Naive thymus-derived CD4-positive, alpha-beta T cell (primary cell): ENCODE measurements at regions not wholly inside any gene's neighbourhood (a gene's known extent, or its start where the extent isn't known, plus 50 kb on each side); places are given as distances from the start of the nearest gene placed in this dataset.

Experiments used
- ATAC-seq: fragments of 150-1000 bp; cut with Tn5 transposase; 2 replicates; pipeline ENCODE4 v1.10.0; 2021; ENCODE audit warnings: mild to moderate bottlenecking, moderate library complexity
- CTCF ChIA-PET: fragments of 350-600 bp; sonication (Branson Sonifier 250); formaldehyde crosslinking; loops from one replicate; lab custom pipeline; 2021; ENCODE audit warnings: antibody characterized with exemption; lab: Charles Lee
- POLR2A ChIA-PET: fragments of 350-600 bp; sonication (Branson Sonifier 250); formaldehyde crosslinking; loops from one replicate; lab custom pipeline; 2021; ENCODE audit warnings: antibody characterized with exemption, inconsistent platforms; lab: Charles Lee
- DNase-seq, 9 donors: peaks; one replicate each; pipeline versions ENCODE4 v3.0.0 to v3.0.0-alpha.2; 2020 to 2022; ENCODE audit warnings: mixed read lengths in 1 of 9
- H3K27ac ChIP-seq: one replicate; pipeline ENCODE4 v1.7.0; 2013; ENCODE audit warnings: mild to moderate bottlenecking, low read depth, low read length, moderate library complexity
- H3K27me3 ChIP-seq, 2 donors: one replicate each; pipeline ENCODE4 v1.7.0; 2013; ENCODE audit warnings: low read length in 2 of 2, mild to moderate bottlenecking in 2 of 2, moderate library complexity in 2 of 2; ENCODE audit not compliant: control insufficient read depth in 2 of 2, insufficient read depth in 2 of 2
- H3K36me3 ChIP-seq, 3 experiments: 1 replicate in 2 of 3; 2 replicates in 1 of 3; pipeline ENCODE4 v1.7.0; 2013; ENCODE audit warnings: low read length in 3 of 3, mild to moderate bottlenecking in 3 of 3, moderate library complexity in 1 of 3; ENCODE audit not compliant: insufficient read depth in 3 of 3, control insufficient read depth in 2 of 3
- H3K4me1 ChIP-seq, 2 donors: one replicate each; pipeline ENCODE4 v1.7.0; 2013; ENCODE audit warnings: low read length in 2 of 2, mild to moderate bottlenecking in 2 of 2, moderate library complexity in 1 of 2; ENCODE audit not compliant: control insufficient read depth in 2 of 2, insufficient read depth in 2 of 2
- H3K4me3 ChIP-seq: 2 replicates; pipeline ENCODE4 v1.7.0; 2013; ENCODE audit warnings: mild to moderate bottlenecking, low read length
- H3K9me3 ChIP-seq, 3 experiments: 1 replicate in 2 of 3; 2 replicates in 1 of 3; pipeline ENCODE4 v1.7.0; 2013; ENCODE audit warnings: low read length in 3 of 3; ENCODE audit not compliant: control insufficient read depth in 2 of 3
- H3K27ac Mint-ChIP-seq, 9 donors: one replicate each; pipeline ENCODE4 v1.8.0; 2020 to 2022; ENCODE audit warnings: mixed read lengths in 9 of 9, mild to moderate bottlenecking in 8 of 9, moderate library complexity in 5 of 9, inconsistent platforms in 2 of 9
- H3K27me3 Mint-ChIP-seq, 5 donors: one replicate each; pipeline ENCODE4 v1.8.0; 2021 to 2022; ENCODE audit warnings: mixed read lengths in 5 of 5, mild to moderate bottlenecking in 1 of 5
- H3K36me3 Mint-ChIP-seq, 5 donors: one replicate each; pipeline ENCODE4 v1.8.0; 2020 to 2022; ENCODE audit warnings: mixed read lengths in 5 of 5, mild to moderate bottlenecking in 3 of 5, inconsistent platforms in 1 of 5
- H3K4me1 Mint-ChIP-seq, 7 donors: one replicate each; pipeline ENCODE4 v1.8.0; 2020 to 2022; ENCODE audit warnings: mixed read lengths in 7 of 7, mild to moderate bottlenecking in 3 of 7, inconsistent platforms in 1 of 7
- H3K4me3 Mint-ChIP-seq, 10 donors: one replicate each; pipeline ENCODE4 v1.8.0; 2020 to 2022; ENCODE audit warnings: mild to moderate bottlenecking in 10 of 10, mixed read lengths in 10 of 10, moderate library complexity in 6 of 10, inconsistent platforms in 2 of 10
- H3K9me3 Mint-ChIP-seq, 11 donors: one replicate each; pipeline ENCODE4 v1.8.0; 2020 to 2022; ENCODE audit warnings: mixed read lengths in 11 of 11, mild to moderate bottlenecking in 4 of 11, inconsistent platforms in 1 of 11, moderate library complexity in 1 of 11
- intact Hi-C, 2 donors: fragments of 100-400 bp; cut with micrococcal nuclease; formaldehyde crosslinking; loops; one replicate each; pipeline ENCODE4 v1.15.1; 2023

DNA sequence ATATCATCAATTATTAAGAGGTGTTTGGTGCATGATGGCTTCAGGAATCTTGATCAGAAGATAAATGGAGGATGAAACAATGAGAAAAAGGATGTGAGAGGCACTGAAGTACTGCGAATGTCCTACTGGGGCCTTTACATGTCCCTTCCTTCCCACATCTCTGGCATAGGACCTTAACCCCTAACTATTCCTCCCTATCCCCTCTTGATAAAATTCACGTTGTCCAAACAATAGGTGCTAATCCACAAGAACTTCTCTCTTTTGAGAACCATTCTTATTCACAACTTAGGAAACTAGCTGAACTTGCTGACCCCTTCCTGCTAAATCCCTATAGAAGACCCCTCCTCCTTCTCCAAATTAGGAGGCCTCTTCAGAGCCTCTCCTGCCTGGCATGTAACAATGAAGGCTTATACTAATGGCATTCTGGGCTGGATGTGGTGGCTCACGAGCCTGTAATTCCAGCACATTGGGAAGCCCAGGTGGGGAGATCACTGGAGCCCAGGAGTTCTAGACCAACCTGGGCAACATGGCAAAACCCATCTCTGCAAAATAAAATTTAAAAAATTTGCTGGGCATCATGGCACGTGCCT, 276.5 kb upstream of the SMARCA2 start:
- Mint-ChIP-seq H3K27me3 (peaks cover 0 to 16% (median 5%) of the 10 kb centered on the region in 5 donors), H3K4me3 (no peak overlapping the region), H3K27ac (no peak overlapping the region), H3K4me1 (no peaks in the 10 kb centered on the region), H3K36me3 (no peaks in the 10 kb centered on the region), H3K9me3 (peaks cover 0 to 1% (median 0%) of the 10 kb centered on the region in 11 donors)
- H3K27me3 ChIP-seq, result no peaks in the 10 kb centered on the region
- CTCF ChIA-PET, result no interaction called here
- intact Hi-C loops, result no loop called here
- H3K4me3 ChIP-seq, result no peak overlapping the region
- no peaks in the 10 kb centered on the region for H3K4me1 ChIP-seq
- ATAC-seq (no peak), DNase-seq (no peak)
- POLR2A ChIA-PET, result interaction anchor here (0.5 kb wide), 1 partner anchor 958 kb away, joined by 3 read pairs; no protein-coding TSS in a partner anchor
- H3K36me3 ChIP-seq, result no peaks in the 10 kb centered on the region
- no peaks in the 10 kb centered on the region for H3K9me3 ChIP-seq
- H3K27ac ChIP-seq, result no peak overlapping the region

DNA sequence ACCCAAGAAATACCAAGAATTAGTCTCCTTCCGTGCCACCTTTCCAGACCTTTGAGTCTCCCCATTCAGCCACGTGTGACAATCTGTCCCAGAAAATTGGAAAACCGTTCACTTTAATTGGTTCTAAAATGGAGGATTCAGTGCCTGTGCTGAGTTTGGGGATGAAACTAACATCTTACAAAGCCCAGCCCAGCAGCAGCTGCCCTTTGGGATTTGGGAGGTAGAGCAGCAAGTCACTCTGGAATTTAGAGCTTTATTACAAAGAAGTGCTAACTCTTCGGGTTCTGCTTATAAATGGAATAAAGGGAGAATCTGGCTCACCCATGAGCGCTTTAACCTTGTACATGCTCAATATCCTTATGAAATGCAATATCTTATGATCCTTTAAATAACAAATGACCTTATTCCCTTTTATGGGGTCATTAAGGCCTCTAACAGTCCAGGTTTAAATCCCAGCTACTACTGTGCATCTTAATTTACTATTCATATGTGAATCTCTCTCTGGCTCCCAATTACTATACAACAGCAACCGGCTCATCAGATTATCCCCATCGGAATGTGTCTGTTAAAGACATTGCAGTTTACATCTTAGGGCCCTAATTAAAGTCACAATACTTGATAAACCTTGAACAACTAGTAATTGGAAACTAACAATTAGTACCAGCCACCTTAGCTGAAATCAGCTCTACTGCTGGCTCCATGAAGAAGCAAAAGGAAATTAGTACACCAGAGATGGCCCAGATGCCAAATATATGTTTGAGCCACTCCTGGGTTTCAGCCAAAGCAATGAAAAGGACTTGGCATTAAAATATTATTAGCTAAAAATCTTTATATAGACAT, 271.8 kb upstream of the SMARCA2 start:
- no peaks in the 10 kb centered on the region for H3K4me1 Mint-ChIP-seq
- no peaks in the 10 kb centered on the region for H3K9me3 Mint-ChIP-seq
- H3K27ac Mint-ChIP-seq, result no peak overlapping the region
- Histone ChIP-seq H3K27ac (no peak overlapping the region), H3K36me3 (no peaks in the 10 kb centered on the region), H3K27me3 (no peaks in the 10 kb centered on the region), H3K4me3 (no peak overlapping the region), H3K9me3 (no peaks in the 10 kb centered on the region), H3K4me1 (no peaks in the 10 kb centered on the region)
- ChIA-PET CTCF (interaction anchor here (0.5 kb wide), 1 partner anchor 342 kb away, joined by 4 read pairs; no protein-coding TSS in a partner anchor), POLR2A (no interaction called here)
- no peaks in the 10 kb centered on the region for H3K36me3 Mint-ChIP-seq
- H3K27me3 Mint-ChIP-seq, result peaks cover 0 to 20% (median 10%) of the 10 kb centered on the region in 5 donors
- ATAC-seq (no peak), DNase-seq (no peak)
- intact Hi-C loops, result no loop called here
- H3K4me3 Mint-ChIP-seq, result no peak overlapping the region

- Histone ChIP-seq H3K36me3 (no peaks in the 10 kb centered on the region), H3K9me3 (no peaks in the 10 kb centered on the region), H3K4me3 (no peak overlapping the region), H3K27me3 (no peaks in the 10 kb centered on the region), H3K27ac (no peak overlapping the region), H3K4me1 (no peaks in the 10 kb centered on the region)
- ChIA-PET CTCF (no interaction called here), POLR2A (no interaction called here)
- DNase-seq (no peak), ATAC-seq (no peak)
- Mint-ChIP-seq H3K9me3 (peaks cover 0 to 11% (median 3%) of the 10 kb centered on the region in 11 donors), H3K27ac (no peak overlapping the region), H3K27me3 (peaks cover 0 to 29% (median 16%) of the 10 kb centered on the region in 5 donors), H3K4me3 (no peak overlapping the region), H3K36me3 (no peaks in the 10 kb centered on the region), H3K4me1 (no peaks in the 10 kb centered on the region)
- intact Hi-C loops, result no loop called here
Observed at GRCh38 chr9:1745980-1746379, 269.2 kb upstream of the SMARCA2 start.

- H3K4me1 Mint-ChIP-seq, result no peaks in the 10 kb centered on the region
- CTCF ChIA-PET, result no interaction called here
- no peak overlapping the region for H3K27ac Mint-ChIP-seq
- intact Hi-C loops, result no loop called here
- no peak overlapping the region for H3K4me3 Mint-ChIP-seq
- POLR2A ChIA-PET, result no interaction called here
- Histone ChIP-seq H3K27me3 (no peaks in the 10 kb centered on the region), H3K4me1 (no peaks in the 10 kb centered on the region), H3K9me3 (no peaks in the 10 kb centered on the region), H3K4me3 (no peak overlapping the region), H3K36me3 (no peaks in the 10 kb centered on the region), H3K27ac (no peak overlapping the region)
- peaks cover 0 to 34% (median 16%) of the 10 kb centered on the region in 5 donors for H3K27me3 Mint-ChIP-seq
- no peak for DNase-seq
- ATAC-seq, result no peak
- peaks cover 0 to 22% (median 6%) of the 10 kb centered on the region in 11 donors for H3K9me3 Mint-ChIP-seq
- H3K36me3 Mint-ChIP-seq, result no peaks in the 10 kb centered on the region
Observed at GRCh38 chr9:1747417-1747967, 267.7 kb upstream of the SMARCA2 start.

DNA sequence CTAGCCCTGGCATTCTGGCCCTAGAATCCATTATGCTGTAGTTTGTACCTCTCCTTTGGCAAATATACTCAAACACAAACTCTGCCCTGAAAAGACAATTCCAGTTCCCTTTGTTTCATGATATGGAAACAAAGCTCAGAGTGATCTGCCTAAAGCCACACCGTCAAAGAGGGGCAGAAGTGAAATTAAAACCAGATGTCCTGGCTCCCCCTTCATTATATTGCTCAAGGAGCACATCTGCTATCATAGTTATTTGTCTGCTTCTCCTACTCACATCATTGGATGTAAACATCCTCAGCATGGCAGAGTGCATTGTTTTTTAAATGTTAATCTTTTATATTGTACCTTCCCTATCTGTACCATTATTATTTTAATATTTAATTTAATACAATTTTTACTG, 266.7 kb upstream of the SMARCA2 start:
- no peak for DNase-seq
- Mint-ChIP-seq H3K27me3 (peaks cover 0 to 36% (median 16%) of the 10 kb centered on the region in 5 donors), H3K4me3 (no peak overlapping the region), H3K4me1 (no peaks in the 10 kb centered on the region), H3K9me3 (peaks cover 0 to 31% (median 9%) of the 10 kb centered on the region in 11 donors), H3K36me3 (no peaks in the 10 kb centered on the region), H3K27ac (no peak overlapping the region)
- Histone ChIP-seq H3K27me3 (no peaks in the 10 kb centered on the region), H3K36me3 (no peaks in the 10 kb centered on the region), H3K4me3 (no peak overlapping the region), H3K27ac (no peak overlapping the region), H3K4me1 (no peaks in the 10 kb centered on the region), H3K9me3 (no peaks in the 10 kb centered on the region)
- no peak for ATAC-seq
- CTCF ChIA-PET, result no interaction called here
- intact Hi-C loops, result no loop called here
- POLR2A ChIA-PET, result no interaction called here

GRCh38 chr9:1757186-1757585, 258.0 kb upstream of the SMARCA2 start:
- Mint-ChIP-seq H3K27ac (no peak overlapping the region), H3K4me1 (no peaks in the 10 kb centered on the region), H3K36me3 (no peaks in the 10 kb centered on the region), H3K9me3 (peaks cover 0 to 37% (median 13%) of the 10 kb centered on the region in 11 donors), H3K4me3 (no peak overlapping the region), H3K27me3 (peaks cover 0 to 18% (median 6%) of the 10 kb centered on the region in 5 donors)
- H3K36me3 ChIP-seq, result no peaks in the 10 kb centered on the region
- intact Hi-C loops, result no loop called here
- ChIA-PET POLR2A (no interaction called here), CTCF (no interaction called here)
- H3K27me3 ChIP-seq, result no peaks in the 10 kb centered on the region
- DNase-seq, result no peak
- no peak overlapping the region for H3K4me3 ChIP-seq
- H3K4me1 ChIP-seq, result no peaks in the 10 kb centered on the region
- H3K9me3 ChIP-seq, result peaks cover 0 to 4% (median 0%) of the 10 kb centered on the region in 3 experiments
- ATAC-seq, result no peak
- no peak overlapping the region for H3K27ac ChIP-seq
